IPS-NIHi11 (cell line): ENCODE measurements at regions not wholly inside any gene's neighbourhood (a gene's known extent, or its start where the extent isn't known, plus 50 kb on each side); places are given as distances from the start of the nearest gene placed in this dataset.

Source experiments
- DNase-seq: peaks from one replicate; pipeline ENCODE4 v3.0.0; 2012; ENCODE audit warnings: mixed read lengths, low spot score

- no peak for DNase-seq
These were observed 78.1 kb upstream of the GALNT9 start for GRCh38 chr12:132407451-132407961.

GRCh38 chr12:132406493-132407450 lies 77.4 kb upstream of the GALNT9 start:
- no peak for DNase-seq

DNA sequence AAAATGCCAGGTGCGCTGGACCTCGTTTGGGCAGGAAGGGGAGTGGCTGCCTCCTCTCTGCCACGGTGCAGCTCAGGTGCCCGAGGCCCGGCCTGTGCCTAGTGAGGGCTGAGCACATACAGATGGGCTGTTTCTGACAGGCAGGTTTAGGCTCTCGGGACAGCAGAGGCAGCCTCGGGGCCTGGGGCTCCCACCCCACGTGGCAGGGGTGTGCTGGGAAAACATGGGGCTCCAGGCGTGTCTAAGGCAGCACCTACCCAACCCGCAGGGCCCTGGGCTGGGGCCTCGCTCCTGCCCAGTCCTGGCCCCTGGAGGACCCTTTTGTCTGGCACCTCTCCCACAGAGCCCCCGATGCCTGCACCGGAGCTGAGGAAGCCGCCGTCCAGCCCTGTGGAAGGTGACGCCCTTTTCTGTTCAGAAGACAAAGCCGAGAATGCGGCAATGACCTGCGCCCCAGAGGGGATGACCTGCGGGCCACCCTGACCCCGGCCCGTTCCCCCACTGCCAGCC lies 76.4 kb upstream of the GALNT9 start:
- DNase-seq = no peak

DNA sequence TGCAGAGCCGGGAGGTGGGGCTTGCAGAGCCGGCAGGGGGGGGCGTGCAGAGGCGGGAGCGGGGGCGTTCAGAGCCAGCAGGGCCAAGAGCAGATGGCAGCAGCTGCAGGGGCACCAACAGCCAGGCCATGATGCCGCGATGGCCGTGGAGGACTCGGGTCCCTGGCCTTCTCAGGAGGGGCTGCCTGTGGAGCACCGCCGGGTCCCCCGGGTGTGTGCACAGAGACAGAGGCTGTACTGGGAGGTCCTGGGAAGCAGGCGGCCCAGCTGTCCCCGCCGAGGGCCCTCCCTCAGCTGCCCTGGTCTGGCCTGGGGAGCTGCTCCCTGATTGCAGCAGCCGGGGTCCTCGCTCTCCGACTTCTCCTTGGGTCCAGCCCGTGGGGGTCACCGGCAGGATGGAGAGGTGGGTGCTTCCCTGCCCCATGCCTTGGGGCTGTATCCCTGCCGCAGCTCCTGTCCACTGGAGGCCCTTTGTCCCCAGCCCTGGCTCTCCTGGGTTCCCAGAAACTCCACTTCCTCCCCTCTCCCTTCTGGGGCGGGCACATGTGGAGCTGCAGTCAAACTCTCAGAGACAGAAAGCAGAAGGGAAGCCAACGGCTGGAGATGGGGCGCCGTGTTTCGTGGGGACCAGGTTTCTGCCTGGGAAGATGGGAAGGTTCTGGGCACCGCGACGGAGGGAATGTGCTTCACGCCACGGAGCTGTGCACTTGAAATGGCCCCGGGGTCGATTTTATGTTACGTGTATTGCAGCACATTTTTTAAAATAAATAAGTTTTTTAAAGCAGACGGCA lies 75.8 kb upstream of the GALNT9 start:
- no peak for DNase-seq

- DNase-seq = no peak
These were observed 75.1 kb upstream of the GALNT9 start for GRCh38 chr12:132404435-132404855.

DNA sequence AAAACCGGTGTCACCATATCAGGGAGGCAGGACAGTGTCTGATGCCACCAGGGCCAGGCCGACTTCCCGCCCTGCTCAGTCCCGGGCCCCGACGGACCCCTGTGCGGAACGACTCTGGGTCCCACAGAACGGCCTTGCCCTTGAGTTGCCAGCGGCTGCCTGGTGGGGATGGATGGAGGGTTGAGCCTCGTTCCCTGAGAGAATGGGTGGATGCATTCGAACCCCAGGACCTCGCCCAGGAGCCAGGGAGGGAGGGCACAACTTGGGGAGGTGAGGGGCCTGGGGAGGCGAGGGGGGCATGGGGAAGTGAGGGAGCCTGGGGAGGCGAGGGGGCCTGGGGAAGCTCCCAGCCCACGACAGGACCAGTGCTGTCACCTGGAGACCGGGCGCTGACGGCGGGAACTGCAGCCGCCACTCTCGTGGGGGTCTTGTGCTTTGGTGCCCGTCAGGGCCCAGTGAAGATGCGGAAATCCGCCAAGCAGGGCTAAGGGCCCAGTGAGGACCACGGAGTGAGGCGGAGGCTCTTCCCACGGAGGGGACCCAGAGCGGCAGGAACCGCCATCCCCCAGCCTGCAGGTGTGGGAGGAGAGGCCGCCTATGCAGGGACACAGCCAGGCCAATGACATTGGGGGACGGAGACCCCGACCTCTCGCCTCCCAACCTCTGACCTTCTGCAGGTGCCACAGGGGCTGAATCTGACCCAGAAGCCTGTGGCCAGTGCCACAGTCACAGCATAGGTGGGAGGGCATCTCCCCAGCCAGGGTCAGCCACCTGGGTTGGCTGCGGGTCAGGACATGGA lies 74.4 kb upstream of the GALNT9 start:
- DNase-seq = no peak

GRCh38 chr12:132402831-132403416 lies 73.5 kb upstream of the GALNT9 start:
- no peak for DNase-seq

DNA sequence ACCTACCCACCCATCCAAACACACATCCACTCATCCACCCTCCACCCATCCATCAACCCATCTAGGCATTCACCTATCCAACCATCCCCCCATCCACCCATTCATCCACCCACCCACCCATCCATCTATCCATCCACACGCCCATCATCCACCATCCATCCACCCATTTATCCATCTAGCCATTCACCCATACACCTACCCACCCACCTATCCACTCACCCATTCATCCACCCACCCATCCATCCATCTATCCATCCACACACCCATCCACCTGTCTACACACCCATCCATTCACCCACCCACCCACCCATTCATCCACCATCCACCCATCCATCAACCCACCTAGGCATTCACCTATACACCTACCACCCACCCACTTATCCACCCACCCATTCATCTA lies 72.6 kb upstream of the GALNT9 start:
- no peak for DNase-seq

GRCh38 chr12:132400011-132400641 lies 70.7 kb upstream of the GALNT9 start:
- DNase-seq = peak; percentile 68

- no peak for DNase-seq
These were observed 70.0 kb upstream of the GALNT9 start for GRCh38 chr12:132399092-132400010.

GRCh38 chr12:132398386-132398991 lies 69.1 kb upstream of the GALNT9 start:
- no peak for DNase-seq

- no peak for DNase-seq
These were observed 68.6 kb upstream of the GALNT9 start for GRCh38 chr12:132397934-132398385.

- DNase-seq = no peak
These were observed 68.0 kb upstream of the GALNT9 start for GRCh38 chr12:132397152-132397933.

GRCh38 chr12:132396657-132397056 lies 67.3 kb upstream of the GALNT9 start:
- DNase-seq = no peak

DNA sequence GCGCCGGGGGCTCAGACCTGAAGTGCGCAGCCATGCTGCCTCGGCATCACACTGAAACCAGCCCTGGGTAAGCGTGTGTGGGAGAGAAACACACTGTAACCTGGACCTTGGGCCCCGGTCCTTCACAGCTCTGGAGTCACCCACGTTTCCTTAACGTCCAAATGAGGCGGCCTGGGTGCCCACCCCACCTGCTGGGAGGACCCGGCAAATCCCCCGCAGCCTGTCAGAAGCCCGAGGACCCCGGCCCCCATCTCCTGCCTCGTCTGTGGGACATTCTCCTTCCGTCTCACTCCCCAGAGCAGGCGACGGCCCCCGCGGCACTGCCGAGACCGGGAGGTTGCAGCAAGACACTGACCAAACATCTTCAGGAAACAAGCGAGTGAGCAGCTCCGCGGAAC lies 66.5 kb upstream of the GALNT9 start:
- DNase-seq = no peak

DNA sequence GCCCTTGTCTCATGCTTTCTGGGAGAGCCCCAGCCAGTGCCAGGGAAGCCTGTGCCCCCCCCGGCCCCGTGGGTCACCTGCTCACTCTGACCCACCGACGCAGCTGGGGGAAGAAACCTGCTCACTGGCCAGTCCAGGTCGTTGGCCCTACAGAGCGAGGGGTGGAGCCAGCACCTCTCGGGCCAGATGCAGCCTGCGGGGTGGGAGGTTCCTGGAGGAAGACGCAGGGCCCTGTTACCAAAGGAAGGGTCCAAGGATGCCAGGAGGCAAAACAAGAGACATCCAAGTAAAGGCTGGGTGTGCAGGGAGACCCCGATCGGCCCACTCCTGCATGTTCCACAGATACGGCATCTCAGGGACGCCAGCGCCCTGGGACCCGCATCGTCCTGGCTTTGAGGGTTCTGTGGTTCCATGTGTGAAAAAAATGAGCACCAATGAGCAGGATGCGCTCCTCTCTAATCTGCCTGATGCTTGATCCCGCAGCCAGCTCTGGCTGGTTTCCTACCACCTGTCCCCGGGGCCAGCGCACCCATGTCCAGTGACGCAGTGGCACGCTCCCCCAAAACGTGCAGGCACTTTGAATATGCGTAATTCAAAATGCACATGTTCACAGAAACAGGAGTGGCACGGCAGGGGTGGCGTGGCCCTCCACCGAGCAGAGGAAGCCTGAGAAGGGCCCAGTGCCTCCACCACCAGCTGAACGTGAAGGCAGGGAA lies 66.0 kb upstream of the GALNT9 start:
- no peak for DNase-seq
